Adrenal gland (tissue), 9 donors: ENCODE measurements at regions not wholly inside any gene's neighbourhood (a gene's known extent, or its start where the extent isn't known, plus 50 kb on each side); places are given as distances from the start of the nearest gene placed in this dataset.

Experiments used
- DNase-seq, 7 donors: peaks; one replicate each; pipeline ENCODE4 v3.0.0-alpha.2; 2019 to 2020
- H3K27ac ChIP-seq, 5 donors: fragments of 200-600 bp; sonication (generic) in 4 of 5; 1 replicate in 3 of 5; 2 replicates in 2 of 5; pipeline versions ENCODE4 v1.5.1 to v1.8.0; 2016 to 2020; ENCODE audit warnings: mild to moderate bottlenecking in 1 of 5
- H3K27me3 ChIP-seq: fragments of 200-600 bp; 2 replicates; pipeline ENCODE4 v1.8.0; 2021
- H3K36me3 ChIP-seq, 2 donors: fragments of 200-600 bp; replicated peaks in 1 of 2; 1 replicate in 1 of 2; 2 replicates in 1 of 2; pipeline versions ENCODE4 v1.5.1 to v1.8.0; 2018 to 2022
- H3K4me1 ChIP-seq, 2 donors: fragments of 200-600 bp; replicated peaks in 1 of 2; 1 replicate in 1 of 2; 2 replicates in 1 of 2; pipeline versions ENCODE4 v1.5.1 to v1.8.0; 2018 to 2021
- H3K4me3 ChIP-seq, 4 donors: fragments of 200-600 bp; sonication (generic) in 3 of 4; one replicate each; pipeline ENCODE4 v1.5.1; 2016 to 2018
- H3K9me3 ChIP-seq, 3 donors: fragments of 200-600 bp; sonication (generic) in 1 of 3; replicated peaks in 1 of 3; 1 replicate in 2 of 3; 2 replicates in 1 of 3; pipeline versions ENCODE4 v1.5.1 to v1.8.0; 2016 to 2021
- POLR2A ChIP-seq, 2 donors: fragments of 450-650 bp; IDR thresholded peaks; one replicate each; pipeline ENCODE4 v1.6.1; 2017; ENCODE audit warnings: antibody characterized with exemption in 2 of 2, mild to moderate bottlenecking in 2 of 2, moderate library complexity in 1 of 2
- WGBS, 4 donors: extraction: QIAGEN DNeasy Blood & Tissue Kit in 2 of 4; methylation state at CpG; one replicate each; pipeline versions ENCODE4 v1.1.5 to v1.1.7; 2013 to 2017; 5-methylcytosine and 5-hydroxymethylcytosine counted together
- intact Hi-C, 2 donors: fragments of 100-400 bp; cut with DNase I; formaldehyde crosslinking; loops; one replicate each; pipeline versions ENCODE4 v1.14.1 to v1.15.0; 2022 to 2023
- TF ChIP-seq, protein P1 (sequence below), 6 experiments: fragments of 450-650 bp in 4 of 6; fragments of 200-600 bp in 2 of 6; sonication (generic) in 1 of 6; IDR thresholded peaks; 1 replicate in 5 of 6; 2 replicates in 1 of 6; pipeline versions ENCODE4 v1.5.1 to v1.8.0; 2016 to 2021; ENCODE audit warnings: antibody characterized with exemption in 6 of 6, mild to moderate bottlenecking in 2 of 6, moderate library complexity in 1 of 6
- donor health status: healthy with polysubstance abuse.
- donor health status: Bipolar disorder and iron deficiency.
- donor health status: DM: yes; HTN: yes; CAD: no.
- donor health status: DM: no; HTN: no; CAD: no.
- donor health status: DM: no; HTN: no; CAD: no.

DNA sequence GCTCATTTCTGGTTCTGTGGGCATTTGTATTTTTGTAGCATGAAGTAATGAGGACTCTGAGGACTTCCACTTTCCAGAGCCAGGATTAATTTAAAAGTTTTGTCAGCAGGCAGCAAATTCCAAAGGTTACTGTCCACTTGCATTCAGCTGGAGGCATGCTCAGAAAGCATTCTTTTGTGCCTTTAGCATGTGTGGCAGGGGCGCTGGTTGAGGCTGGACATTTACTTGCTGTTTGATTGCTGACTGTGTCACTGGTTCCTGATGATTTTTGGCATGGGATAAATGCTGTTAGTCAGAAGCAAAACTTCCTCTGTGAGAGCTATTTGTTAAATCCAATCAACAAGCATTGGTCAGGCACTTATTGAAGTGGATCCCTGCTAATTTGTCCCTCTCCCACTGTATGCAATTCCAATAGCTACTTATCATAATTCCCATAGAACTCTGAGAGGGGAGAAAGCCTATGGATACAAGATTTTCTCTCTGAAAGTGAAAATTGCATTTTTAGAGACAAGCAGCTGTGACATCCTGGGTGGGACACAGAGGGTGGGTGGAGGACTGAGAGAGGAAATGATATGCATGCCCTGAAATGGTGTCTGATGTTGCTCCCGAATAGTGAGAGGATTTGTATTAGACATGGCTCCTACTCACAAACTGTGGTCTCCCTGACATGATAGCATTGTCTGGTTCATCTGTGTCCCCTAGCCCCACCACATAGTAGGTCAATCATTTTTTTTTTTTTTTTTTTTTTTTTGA, 161.2 kb upstream of the WDR11 start:
- Histone ChIP-seq H3K27me3 (no peaks in the 10 kb centered on the region), H3K36me3 (no peaks in the 10 kb centered on the region), H3K27ac (no peak overlapping the region), H3K4me1 (no peaks in the 10 kb centered on the region), H3K9me3 (no peaks in the 10 kb centered on the region), H3K4me3 (no peak overlapping the region)
- no peak for TF ChIP-seq POLR2A (IDR thresholded peaks at IDR 0.05)
- TF ChIP-seq, protein P1, sequence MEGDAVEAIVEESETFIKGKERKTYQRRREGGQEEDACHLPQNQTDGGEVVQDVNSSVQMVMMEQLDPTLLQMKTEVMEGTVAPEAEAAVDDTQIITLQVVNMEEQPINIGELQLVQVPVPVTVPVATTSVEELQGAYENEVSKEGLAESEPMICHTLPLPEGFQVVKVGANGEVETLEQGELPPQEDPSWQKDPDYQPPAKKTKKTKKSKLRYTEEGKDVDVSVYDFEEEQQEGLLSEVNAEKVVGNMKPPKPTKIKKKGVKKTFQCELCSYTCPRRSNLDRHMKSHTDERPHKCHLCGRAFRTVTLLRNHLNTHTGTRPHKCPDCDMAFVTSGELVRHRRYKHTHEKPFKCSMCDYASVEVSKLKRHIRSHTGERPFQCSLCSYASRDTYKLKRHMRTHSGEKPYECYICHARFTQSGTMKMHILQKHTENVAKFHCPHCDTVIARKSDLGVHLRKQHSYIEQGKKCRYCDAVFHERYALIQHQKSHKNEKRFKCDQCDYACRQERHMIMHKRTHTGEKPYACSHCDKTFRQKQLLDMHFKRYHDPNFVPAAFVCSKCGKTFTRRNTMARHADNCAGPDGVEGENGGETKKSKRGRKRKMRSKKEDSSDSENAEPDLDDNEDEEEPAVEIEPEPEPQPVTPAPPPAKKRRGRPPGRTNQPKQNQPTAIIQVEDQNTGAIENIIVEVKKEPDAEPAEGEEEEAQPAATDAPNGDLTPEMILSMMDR (IDR thresholded peaks at IDR 0.05) = no peak
- intact Hi-C loops = no loop called here
- no peak for DNase-seq
- 74 to 84% (median 76%) methylated on average over 2 of the region's 2 CpGs for WGBS, 4 donors

- TF ChIP-seq, protein P1 (IDR thresholded peaks at IDR 0.05) = no peak
- TF ChIP-seq POLR2A (IDR thresholded peaks at IDR 0.05) = no peak
- no peak overlapping the region for H3K4me3 ChIP-seq
- H3K36me3 ChIP-seq = no peaks in the 10 kb centered on the region
- no peaks in the 10 kb centered on the region for H3K27me3 ChIP-seq
- peaks cover 0 to 5% (median 0%) of the 10 kb centered on the region in 3 donors for H3K9me3 ChIP-seq
- DNase-seq = no peak
- 45 to 59% (median 55%) methylated on average over 3 of the region's 3 CpGs for WGBS, 4 donors
- intact Hi-C loops = no loop called here
- H3K27ac ChIP-seq = no peak overlapping the region
- no peaks in the 10 kb centered on the region for H3K4me1 ChIP-seq
Measured at GRCh38 chr10:120691625-120692024, 159.5 kb upstream of the WDR11 start.

DNA sequence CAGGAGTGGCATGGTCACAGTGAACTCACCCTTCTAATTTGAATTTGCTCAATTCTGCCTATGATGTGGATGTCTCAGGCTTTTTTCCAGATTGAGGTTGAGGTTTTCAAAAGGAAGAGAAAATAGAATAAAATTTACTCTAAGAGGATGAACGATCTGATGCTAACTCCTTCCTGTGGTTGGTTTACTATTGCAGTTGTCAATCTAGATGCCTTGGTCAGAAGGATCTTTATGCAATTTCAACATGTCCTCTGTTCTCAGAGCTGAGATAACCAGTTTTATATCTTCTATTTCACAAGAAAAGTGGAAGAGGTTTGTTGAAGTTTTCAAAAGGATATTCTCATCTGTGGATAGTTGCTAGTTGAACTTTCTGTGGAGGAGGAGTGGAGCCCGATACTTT, 150.7 kb upstream of the WDR11 start:
- no peak for TF ChIP-seq POLR2A (IDR thresholded peaks at IDR 0.05)
- TF ChIP-seq, protein P1 (IDR thresholded peaks at IDR 0.05) = no peak
- intact Hi-C loops = no loop called here
- Histone ChIP-seq H3K4me3 (no peak overlapping the region), H3K4me1 (no peaks in the 10 kb centered on the region), H3K27me3 (no peaks in the 10 kb centered on the region), H3K36me3 (no peaks in the 10 kb centered on the region), H3K27ac (no peak overlapping the region), H3K9me3 (peaks cover 0 to 9% (median 5%) of the 10 kb centered on the region in 3 donors)
- WGBS, 4 donors = 66 to 84% (median 80%) methylated on average over 2 of the region's 2 CpGs
- no peak for DNase-seq

GRCh38 chr10:120701381-120701780, 149.8 kb upstream of the WDR11 start:
- no peaks in the 10 kb centered on the region for H3K36me3 ChIP-seq
- intact Hi-C loops = no loop called here
- no peaks in the 10 kb centered on the region for H3K27me3 ChIP-seq
- H3K4me3 ChIP-seq = no peak overlapping the region
- no peak for DNase-seq
- WGBS, 4 donors = 51 to 65% (median 55%) methylated on average over 2 of the region's 2 CpGs
- H3K27ac ChIP-seq = no peak overlapping the region
- peaks cover 0 to 9% (median under 1%) of the 10 kb centered on the region in 3 donors for H3K9me3 ChIP-seq
- H3K4me1 ChIP-seq = no peaks in the 10 kb centered on the region
- TF ChIP-seq, protein P1 (IDR thresholded peaks at IDR 0.05) = no peak
- no peak for TF ChIP-seq POLR2A (IDR thresholded peaks at IDR 0.05)
